NCI-H2171 (cell line): ENCODE measurements at regions not wholly inside any gene's neighbourhood (a gene's known extent, or its start where the extent isn't known, plus 50 kb on each side); places are given as distances from the start of the nearest gene placed in this dataset.

Source experiments
- DNase-seq: peaks from one replicate; lab custom pipeline; 2025; lab: John Stamatoyannopoulos, UW

DNA sequence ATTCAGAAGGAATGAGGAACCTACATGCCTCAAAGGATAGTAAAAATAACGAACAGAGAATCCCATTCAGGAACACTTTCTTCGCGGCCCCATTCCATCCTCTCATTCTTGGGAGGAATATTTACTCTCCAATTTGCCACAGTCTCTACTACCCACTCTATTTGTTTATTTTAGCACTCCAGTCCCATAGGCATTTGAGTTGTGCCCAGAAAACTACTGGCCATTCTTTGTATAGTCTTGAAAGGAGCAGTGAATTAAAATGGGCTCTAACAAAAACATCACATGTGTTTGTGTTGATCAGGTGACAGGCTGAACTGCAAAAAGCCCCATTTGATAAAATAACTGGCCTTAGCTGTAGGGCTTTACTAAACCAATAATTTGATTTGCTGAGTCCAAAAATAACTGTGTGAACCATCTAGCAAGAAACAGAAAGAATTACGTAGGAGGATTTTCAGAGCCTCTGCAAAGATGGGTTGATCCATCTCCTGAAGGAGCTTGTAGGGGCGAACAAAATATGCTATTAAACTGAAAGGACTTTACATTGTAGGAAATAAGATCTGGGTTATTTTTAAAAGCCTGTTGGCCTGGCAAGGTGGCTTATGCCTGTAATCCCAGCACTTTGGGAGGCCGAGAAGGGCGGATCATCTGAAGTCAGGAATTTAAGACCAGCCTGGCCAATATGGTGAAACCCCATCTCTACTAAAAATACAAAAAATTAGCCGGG lies 142.3 kb upstream of the CPNE8 start:
- DNase-seq, result no peak

DNA sequence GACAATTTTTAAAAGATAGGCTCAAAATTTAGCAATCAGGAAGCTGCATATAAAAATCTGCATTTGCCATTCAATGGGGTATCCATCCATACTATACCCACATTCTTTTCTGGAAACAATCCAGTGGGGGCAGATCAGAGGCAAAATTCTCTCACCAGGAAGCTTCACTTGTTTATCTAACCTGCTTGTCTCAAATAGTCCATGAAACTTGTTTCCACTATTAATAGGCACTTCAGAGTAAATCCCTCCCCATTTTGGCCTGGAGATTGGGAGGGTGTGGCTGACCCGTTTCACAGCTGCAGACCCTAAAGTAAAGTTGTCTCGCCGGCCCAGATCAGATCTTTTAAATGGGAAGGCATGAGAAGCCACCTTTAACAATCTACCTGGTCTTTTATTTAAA lies 139.4 kb upstream of the CPNE8 start:
- no peak for DNase-seq

DNA sequence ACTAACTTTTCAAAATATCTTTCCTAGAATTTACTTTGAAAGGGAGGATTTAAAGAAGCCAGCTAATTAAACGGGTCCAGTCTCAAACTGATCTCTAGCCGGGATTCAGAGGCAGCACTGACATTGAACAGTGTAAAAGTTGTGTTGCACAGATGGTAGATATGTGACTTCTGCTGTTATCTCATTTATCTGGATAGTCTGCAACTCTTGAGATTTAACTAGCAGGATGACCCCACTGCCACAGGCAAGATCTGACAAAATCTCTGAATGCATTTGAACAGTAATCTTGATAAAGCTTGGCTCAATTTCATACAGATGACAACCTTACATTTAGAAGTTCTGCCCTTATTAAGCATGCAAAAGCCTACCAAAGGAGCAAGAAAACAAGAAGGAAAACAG lies 138.0 kb upstream of the CPNE8 start:
- DNase-seq, result no peak

GRCh38 chr12:39040275-39040674 lies 134.9 kb upstream of the CPNE8 start:
- no peak for DNase-seq

GRCh38 chr12:39037115-39037514 lies 131.7 kb upstream of the CPNE8 start:
- no peak for DNase-seq

- no peak for DNase-seq
These were observed 130.7 kb upstream of the CPNE8 start for GRCh38 chr12:39036105-39036504.

GRCh38 chr12:39033782-39034181 lies 128.4 kb upstream of the CPNE8 start:
- no peak for DNase-seq

DNA sequence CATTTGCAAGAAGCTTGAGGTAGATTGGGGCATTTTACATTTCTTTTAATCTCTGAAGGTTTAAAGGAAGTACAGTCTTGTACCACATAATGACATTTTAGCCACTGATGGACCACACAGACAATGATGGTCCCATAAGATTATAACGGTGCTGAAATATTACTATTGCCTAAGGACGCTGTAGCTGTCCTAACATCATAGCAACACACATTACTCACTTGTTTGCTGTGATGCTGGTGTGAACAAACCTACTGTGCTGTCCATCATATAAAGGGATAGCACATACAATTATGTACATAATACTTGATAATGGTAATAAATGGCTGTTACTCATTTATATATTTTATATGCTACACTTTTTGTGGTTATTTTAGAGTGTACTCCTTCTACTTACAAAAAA lies 127.1 kb upstream of the CPNE8 start:
- DNase-seq, result no peak

DNA sequence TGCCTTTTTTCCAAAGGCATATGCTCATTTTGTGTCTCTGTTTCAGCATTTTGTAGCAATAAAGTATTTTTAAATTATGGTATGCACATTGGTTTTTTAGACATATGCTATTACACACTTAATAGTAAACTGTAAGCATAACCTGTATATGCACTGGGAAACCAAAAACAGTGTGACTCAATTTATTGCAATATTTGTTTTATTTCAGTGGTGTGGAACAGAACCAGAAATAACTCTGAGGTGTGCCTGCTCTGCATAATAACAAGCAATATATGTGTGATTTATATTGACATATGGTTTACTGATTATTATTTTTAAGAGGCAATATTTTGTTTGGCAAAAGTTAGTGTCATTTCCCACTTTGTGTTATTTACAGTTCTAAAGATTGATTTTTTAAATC lies 126.6 kb upstream of the CPNE8 start:
- no peak for DNase-seq

DNA sequence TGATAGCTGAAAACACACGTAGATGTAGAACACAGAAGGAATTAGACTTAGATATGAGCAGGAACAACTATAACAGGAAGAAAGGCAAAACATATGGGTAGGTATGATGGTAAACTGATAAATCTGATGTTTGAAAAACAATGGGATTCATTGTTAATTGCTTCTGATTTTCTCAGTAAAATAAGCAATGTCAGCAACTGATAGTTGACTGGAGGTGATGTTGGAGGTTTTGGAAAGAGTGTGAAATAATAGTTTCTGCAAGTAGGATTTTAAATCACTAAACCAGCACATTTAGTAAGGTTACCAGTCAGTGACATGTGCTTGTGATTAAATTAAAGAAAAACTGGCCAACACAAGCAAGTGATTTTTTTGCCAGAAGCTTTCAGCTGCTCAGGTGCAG lies 123.0 kb upstream of the CPNE8 start:
- DNase-seq, result no peak

DNA sequence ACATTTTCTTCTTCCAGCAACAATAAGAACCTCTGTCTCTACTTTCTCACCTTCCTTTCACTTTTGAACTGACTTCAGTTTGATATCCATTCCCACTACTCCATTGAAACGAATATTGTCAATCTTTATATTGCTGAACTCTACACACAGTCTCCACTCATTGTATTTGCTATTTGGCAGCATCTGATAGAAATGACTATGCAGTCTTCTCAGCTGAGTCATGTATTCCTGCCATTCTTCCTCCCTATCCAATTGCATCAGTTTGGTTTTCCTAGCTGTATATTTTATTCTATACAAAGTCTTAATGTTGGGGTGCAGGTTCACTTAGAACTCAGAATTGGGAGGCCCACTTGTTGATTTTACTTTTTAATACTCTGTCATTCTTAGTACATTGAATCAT lies 107.5 kb upstream of the CPNE8 start:
- DNase-seq, result no peak

DNA sequence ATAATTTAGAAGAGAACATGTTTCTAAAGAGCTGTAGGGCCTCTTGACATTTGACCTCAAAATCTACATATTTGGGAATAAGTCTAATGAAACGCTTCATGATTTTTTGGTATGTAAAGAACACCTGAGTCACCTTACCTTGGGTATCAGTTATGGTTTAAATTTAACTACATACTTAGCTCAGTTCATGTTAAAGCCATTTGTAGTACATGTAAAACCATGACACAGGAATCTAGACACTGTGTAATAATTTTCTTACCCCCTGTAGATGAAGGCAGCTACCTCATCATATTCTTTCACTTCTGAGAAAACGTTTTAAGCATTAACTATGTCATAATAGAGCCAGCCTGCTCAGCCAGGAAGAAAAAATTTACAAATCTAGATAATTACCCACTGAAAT lies 105.8 kb upstream of the CPNE8 start:
- DNase-seq, result no peak

DNA sequence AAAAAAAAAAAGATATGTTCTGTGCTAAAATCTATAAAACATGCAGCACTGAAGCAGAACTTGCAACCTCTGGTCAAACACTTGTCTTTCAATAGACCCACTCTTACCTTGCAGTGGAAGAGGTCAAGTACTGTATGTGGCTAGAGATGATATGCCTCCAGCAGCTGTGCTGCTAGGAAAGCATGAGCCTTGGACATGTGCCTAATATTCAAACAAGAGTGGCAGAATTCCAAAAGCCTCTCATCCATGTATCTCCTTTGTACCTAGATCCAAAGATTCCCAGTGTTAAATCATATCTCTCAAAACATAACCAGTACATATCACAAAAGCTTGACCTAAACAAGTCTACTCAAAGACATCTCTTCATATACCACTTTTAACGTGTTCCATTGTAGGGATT lies 105.0 kb upstream of the CPNE8 start:
- no peak for DNase-seq

DNA sequence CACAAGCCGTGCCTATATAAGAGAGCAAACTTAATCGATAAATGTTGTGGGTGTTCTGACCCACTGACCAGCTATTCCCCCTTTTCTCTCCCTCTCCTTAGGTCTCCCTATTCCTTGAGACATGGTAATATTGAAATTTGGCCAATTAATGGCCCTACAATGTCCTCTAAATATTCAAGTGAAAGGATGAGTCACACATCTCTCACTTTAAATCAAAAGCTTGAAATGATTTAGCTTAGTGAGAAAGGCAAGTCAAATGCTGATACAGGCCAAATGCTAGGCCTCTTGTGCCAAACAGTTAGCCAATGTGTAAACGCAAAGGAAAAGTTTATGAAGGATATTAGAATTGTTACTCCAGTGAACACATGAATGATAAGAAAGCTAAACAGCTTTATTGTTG lies 102.2 kb upstream of the CPNE8 start:
- DNase-seq, result no peak

- no peak for DNase-seq
These were observed 100.9 kb upstream of the CPNE8 start for GRCh38 chr12:39006286-39006685.

DNA sequence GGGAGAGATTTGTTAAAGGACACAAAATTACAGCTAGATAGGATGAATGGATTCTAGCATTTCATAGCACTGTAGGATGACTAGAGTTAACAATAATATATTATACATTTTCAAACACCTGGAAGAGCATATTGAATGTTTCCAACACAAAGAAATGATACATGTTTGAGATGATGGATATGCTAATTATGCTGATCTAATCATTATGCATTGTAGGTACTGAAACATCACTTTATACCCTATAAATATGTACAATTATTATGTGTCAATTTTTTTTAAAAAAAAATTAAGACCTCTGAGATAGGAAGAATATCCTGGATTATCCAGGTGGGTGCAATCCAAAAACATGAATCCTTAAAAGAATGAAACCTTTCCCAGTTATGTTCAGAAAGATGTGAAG lies 100.3 kb upstream of the CPNE8 start:
- DNase-seq, result no peak

DNA sequence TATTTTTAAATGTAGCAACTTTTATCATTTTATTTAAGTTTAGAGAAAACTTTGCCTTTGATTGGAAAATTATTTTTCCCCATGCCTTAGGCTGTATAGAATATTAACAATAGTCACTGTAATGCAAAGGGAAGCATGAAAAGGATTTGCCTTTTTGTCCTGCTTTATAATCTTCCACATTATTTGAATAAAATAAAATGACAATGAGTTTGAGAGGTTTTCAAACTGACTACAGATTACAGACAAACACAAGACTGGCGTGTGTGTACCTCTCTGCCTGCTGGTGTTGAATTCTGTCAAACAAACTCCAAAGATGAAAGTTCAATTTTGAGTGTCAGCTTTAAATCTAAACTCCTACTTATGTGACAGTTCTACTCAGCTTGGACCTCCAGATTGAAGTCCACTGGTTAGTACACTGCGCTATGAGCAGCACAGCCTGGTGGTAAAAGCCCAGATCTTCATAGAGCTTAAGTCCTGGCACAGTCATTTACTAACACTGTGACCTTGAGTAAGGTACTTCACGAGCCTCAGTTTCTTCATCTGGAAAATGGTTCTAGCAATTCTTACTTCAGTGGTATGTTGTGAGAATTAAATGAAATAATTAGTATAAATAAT lies 98.3 kb upstream of the CPNE8 start:
- no peak for DNase-seq

GRCh38 chr12:39000370-39000769 lies 95.0 kb upstream of the CPNE8 start:
- DNase-seq, result no peak

GRCh38 chr12:38998887-38999482 lies 93.6 kb upstream of the CPNE8 start:
- DNase-seq, result no peak

DNA sequence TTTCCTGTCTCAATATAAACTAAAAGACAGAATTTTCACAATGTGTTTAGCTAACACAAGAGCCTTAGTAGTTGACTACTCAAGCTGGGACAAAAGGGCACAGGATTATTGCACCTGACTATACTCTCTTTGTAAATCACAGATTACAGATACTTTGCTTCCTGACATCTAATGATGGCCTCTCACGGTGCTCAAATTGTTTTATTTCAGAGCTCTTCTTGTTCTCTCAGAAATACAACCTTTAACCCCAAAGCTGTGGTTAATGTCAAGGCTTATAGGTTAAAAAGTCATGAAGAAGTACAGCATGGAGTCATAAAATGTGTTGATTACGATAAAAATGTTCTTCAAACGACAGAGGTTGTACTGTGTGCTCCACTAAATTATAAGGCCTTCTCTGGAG lies 89.9 kb upstream of the CPNE8 start:
- DNase-seq, result no peak

- DNase-seq, result no peak
These were observed 80.6 kb upstream of the CPNE8 start for GRCh38 chr12:38985961-38986360.

- DNase-seq, result no peak
These were observed 79.0 kb upstream of the CPNE8 start for GRCh38 chr12:38984388-38984787.

GRCh38 chr12:38983117-38983571 lies 77.8 kb upstream of the CPNE8 start:
- DNase-seq, result no peak

DNA sequence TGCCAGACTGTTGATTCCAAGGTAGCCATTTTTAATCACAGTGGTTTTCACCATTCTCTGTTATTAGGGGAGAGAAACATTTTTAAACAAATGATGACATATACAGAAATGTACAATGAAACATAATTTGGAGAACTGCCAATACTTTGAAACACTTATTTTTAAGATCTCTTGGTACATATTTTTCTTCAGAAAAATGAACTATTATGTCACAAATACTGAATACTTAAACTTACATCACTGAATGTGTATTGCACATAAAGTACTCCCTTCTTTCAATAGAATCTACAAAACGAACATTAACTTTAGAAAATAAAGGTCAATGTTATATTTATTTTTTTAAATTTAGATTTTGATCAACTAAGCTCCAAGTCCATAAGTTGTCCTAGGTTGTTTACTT lies 71.7 kb upstream of the CPNE8 start:
- no peak for DNase-seq
